HepG2 (cell line): ENCODE measurements at regions not wholly inside any gene's neighbourhood (a gene's known extent, or its start where the extent isn't known, plus 50 kb on each side); places are given as distances from the start of the nearest gene placed in this dataset.

Experiments
- ARID2 ChIP-seq: sonication (generic); formaldehyde crosslinking; IDR thresholded peaks from 2 replicates; pipeline ENCODE4 v1.8.1; 2022; ENCODE audit warnings: mild to moderate bottlenecking, missing genetic modification reagents, borderline replicate concordance
- MAX ChIP-seq: IDR thresholded peaks from 2 replicates; pipeline ENCODE4 v1.6.1; 2012; ENCODE audit warnings: inconsistent platforms
- MXD1 ChIP-seq: sonication (generic); formaldehyde crosslinking; IDR thresholded peaks from 2 replicates; pipeline ENCODE4 v1.4.0; 2020; ENCODE audit warnings: mild to moderate bottlenecking, missing genetic modification reagents
- RELA ChIP-seq: sonication (generic); formaldehyde crosslinking; IDR thresholded peaks from 2 replicates; pipeline ENCODE4 v1.4.0; 2020; ENCODE audit warnings: missing genetic modification reagents
- TMF1 ChIP-seq: sonication (generic); formaldehyde crosslinking; IDR thresholded peaks from 2 replicates; pipeline ENCODE4 v1.8.1; 2022; ENCODE audit warnings: low read depth, missing genetic modification reagents
- ZNF281 ChIP-seq: sonication (generic); formaldehyde crosslinking; IDR thresholded peaks from 2 replicates; pipeline ENCODE4 v1.4.0; 2020; ENCODE audit warnings: missing genetic modification reagents, borderline replicate concordance
- ZNF317 ChIP-seq: sonication (generic); formaldehyde crosslinking; IDR thresholded peaks from 2 replicates; pipeline ENCODE4 v1.5.0; 2020; ENCODE audit warnings: mild to moderate bottlenecking, missing genetic modification reagents
- ZNF879 ChIP-seq: sonication (generic); formaldehyde crosslinking; IDR thresholded peaks from 2 replicates; pipeline ENCODE4 v1.8.1; 2023; ENCODE audit warnings: missing genetic modification reagents
- TF ChIP-seq, protein P1 (sequence below): sonication (generic); formaldehyde crosslinking; IDR thresholded peaks from 2 replicates; pipeline ENCODE4 v1.4.0; 2020; ENCODE audit warnings: missing genetic modification reagents, borderline replicate concordance
- TF ChIP-seq, protein P2 (sequence below): sonication (generic); formaldehyde crosslinking; IDR thresholded peaks from 2 replicates; pipeline ENCODE4 v1.5.0; 2020; ENCODE audit warnings: mild to moderate bottlenecking, missing genetic modification reagents, moderate library complexity
- TF ChIP-seq, protein P3 (sequence below): sonication (generic); formaldehyde crosslinking; IDR thresholded peaks from 2 replicates; pipeline ENCODE4 v1.8.0; 2022; ENCODE audit warnings: missing genetic modification reagents, mild to moderate bottlenecking, moderate library complexity, borderline replicate concordance
- TF ChIP-seq, protein P4 (sequence below): sonication (generic); formaldehyde crosslinking; conservative IDR thresholded peaks from 2 replicates; pipeline ENCODE4 v1.4.0; 2020; ENCODE audit warnings: mild to moderate bottlenecking, missing genetic modification reagents, moderate library complexity

GRCh38 chr3:86785386-86785785, 205.6 kb downstream of the VGLL3 start:
- TF ChIP-seq ZNF281 (CRISPR knock-in tag) (no peak), RELA (CRISPR knock-in tag) (no peak), ARID2 (CRISPR knock-in tag) (no peak), ZNF317 (CRISPR knock-in tag) (no peak), MAX (no peak), MXD1 (CRISPR knock-in tag) (no peak), ZNF879 (CRISPR knock-in tag) (no peak), TMF1 (CRISPR knock-in tag) (no peak)
- TF ChIP-seq, protein P1, sequence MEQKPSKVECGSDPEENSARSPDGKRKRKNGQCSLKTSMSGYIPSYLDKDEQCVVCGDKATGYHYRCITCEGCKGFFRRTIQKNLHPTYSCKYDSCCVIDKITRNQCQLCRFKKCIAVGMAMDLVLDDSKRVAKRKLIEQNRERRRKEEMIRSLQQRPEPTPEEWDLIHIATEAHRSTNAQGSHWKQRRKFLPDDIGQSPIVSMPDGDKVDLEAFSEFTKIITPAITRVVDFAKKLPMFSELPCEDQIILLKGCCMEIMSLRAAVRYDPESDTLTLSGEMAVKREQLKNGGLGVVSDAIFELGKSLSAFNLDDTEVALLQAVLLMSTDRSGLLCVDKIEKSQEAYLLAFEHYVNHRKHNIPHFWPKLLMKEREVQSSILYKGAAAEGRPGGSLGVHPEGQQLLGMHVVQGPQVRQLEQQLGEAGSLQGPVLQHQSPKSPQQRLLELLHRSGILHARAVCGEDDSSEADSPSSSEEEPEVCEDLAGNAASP (CRISPR knock-in tag), result no peak
- TF ChIP-seq, protein P2, sequence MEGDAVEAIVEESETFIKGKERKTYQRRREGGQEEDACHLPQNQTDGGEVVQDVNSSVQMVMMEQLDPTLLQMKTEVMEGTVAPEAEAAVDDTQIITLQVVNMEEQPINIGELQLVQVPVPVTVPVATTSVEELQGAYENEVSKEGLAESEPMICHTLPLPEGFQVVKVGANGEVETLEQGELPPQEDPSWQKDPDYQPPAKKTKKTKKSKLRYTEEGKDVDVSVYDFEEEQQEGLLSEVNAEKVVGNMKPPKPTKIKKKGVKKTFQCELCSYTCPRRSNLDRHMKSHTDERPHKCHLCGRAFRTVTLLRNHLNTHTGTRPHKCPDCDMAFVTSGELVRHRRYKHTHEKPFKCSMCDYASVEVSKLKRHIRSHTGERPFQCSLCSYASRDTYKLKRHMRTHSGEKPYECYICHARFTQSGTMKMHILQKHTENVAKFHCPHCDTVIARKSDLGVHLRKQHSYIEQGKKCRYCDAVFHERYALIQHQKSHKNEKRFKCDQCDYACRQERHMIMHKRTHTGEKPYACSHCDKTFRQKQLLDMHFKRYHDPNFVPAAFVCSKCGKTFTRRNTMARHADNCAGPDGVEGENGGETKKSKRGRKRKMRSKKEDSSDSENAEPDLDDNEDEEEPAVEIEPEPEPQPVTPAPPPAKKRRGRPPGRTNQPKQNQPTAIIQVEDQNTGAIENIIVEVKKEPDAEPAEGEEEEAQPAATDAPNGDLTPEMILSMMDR (CRISPR knock-in tag), result no peak
- TF ChIP-seq, protein P3, sequence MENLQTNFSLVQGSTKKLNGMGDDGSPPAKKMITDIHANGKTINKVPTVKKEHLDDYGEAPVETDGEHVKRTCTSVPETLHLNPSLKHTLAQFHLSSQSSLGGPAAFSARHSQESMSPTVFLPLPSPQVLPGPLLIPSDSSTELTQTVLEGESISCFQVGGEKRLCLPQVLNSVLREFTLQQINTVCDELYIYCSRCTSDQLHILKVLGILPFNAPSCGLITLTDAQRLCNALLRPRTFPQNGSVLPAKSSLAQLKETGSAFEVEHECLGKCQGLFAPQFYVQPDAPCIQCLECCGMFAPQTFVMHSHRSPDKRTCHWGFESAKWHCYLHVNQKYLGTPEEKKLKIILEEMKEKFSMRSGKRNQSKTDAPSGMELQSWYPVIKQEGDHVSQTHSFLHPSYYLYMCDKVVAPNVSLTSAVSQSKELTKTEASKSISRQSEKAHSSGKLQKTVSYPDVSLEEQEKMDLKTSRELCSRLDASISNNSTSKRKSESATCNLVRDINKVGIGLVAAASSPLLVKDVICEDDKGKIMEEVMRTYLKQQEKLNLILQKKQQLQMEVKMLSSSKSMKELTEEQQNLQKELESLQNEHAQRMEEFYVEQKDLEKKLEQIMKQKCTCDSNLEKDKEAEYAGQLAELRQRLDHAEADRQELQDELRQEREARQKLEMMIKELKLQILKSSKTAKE (CRISPR knock-in tag), result no peak
- TF ChIP-seq, protein P4, sequence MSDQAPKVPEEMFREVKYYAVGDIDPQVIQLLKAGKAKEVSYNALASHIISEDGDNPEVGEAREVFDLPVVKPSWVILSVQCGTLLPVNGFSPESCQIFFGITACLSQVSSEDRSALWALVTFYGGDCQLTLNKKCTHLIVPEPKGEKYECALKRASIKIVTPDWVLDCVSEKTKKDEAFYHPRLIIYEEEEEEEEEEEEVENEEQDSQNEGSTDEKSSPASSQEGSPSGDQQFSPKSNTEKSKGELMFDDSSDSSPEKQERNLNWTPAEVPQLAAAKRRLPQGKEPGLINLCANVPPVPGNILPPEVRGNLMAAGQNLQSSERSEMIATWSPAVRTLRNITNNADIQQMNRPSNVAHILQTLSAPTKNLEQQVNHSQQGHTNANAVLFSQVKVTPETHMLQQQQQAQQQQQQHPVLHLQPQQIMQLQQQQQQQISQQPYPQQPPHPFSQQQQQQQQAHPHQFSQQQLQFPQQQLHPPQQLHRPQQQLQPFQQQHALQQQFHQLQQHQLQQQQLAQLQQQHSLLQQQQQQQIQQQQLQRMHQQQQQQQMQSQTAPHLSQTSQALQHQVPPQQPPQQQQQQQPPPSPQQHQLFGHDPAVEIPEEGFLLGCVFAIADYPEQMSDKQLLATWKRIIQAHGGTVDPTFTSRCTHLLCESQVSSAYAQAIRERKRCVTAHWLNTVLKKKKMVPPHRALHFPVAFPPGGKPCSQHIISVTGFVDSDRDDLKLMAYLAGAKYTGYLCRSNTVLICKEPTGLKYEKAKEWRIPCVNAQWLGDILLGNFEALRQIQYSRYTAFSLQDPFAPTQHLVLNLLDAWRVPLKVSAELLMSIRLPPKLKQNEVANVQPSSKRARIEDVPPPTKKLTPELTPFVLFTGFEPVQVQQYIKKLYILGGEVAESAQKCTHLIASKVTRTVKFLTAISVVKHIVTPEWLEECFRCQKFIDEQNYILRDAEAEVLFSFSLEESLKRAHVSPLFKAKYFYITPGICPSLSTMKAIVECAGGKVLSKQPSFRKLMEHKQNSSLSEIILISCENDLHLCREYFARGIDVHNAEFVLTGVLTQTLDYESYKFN (CRISPR knock-in tag), result no peak
